DND-41 (cell line): ENCODE measurements at regions not wholly inside any gene's neighbourhood (a gene's known extent, or its start where the extent isn't known, plus 50 kb on each side); places are given as distances from the start of the nearest gene placed in this dataset.

Source experiments
- EZH2 ChIP-seq: IDR thresholded peaks from 3 replicates; pipeline ENCODE4 v1.6.1; 2012; ENCODE audit warnings: borderline replicate concordance, low read depth, mild to moderate bottlenecking, moderate library complexity, low read length, inconsistent platforms; ENCODE audit not compliant: severe bottlenecking
- TF ChIP-seq, protein P1 (sequence below): IDR thresholded peaks from 2 replicates; pipeline ENCODE4 v1.5.1; 2012; ENCODE audit warnings: borderline replicate concordance, low read length, moderate library complexity, mild to moderate bottlenecking; ENCODE audit not compliant: poor library complexity, severe bottlenecking; ENCODE audit errors: extremely low read depth

DNA sequence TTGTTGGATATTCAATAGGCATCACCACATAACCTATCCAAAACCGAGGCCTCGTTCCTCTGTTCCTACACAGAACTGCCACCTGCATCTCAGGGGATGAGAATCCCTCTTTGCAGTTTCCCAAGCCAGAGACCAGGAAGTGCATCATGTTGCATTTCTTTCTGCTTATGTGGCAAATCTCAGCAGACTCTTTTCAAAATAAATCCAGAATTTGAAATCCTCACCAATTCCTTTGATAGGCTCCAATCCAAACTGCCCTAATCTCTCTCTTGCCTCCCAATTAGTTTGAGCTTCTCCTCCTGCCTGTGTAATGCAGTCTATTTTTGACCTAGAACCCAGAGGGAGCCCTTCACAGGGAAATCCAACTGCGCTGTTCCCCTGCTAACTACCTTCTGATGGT lies 215.5 kb downstream of the RNF144A start:
- TF ChIP-seq, protein P1, sequence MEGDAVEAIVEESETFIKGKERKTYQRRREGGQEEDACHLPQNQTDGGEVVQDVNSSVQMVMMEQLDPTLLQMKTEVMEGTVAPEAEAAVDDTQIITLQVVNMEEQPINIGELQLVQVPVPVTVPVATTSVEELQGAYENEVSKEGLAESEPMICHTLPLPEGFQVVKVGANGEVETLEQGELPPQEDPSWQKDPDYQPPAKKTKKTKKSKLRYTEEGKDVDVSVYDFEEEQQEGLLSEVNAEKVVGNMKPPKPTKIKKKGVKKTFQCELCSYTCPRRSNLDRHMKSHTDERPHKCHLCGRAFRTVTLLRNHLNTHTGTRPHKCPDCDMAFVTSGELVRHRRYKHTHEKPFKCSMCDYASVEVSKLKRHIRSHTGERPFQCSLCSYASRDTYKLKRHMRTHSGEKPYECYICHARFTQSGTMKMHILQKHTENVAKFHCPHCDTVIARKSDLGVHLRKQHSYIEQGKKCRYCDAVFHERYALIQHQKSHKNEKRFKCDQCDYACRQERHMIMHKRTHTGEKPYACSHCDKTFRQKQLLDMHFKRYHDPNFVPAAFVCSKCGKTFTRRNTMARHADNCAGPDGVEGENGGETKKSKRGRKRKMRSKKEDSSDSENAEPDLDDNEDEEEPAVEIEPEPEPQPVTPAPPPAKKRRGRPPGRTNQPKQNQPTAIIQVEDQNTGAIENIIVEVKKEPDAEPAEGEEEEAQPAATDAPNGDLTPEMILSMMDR: no peak
- TF ChIP-seq EZH2: no peak
